A549 (cell line): ENCODE measurements at regions not wholly inside any gene's neighbourhood (a gene's known extent, or its start where the extent isn't known, plus 50 kb on each side); places are given as distances from the start of the nearest gene placed in this dataset.

Experiments
- MAZ ChIP-seq: fragments of 150-350 bp; IDR thresholded peaks from 2 replicates; pipeline ENCODE4 v1.6.1; 2014; ENCODE audit warnings: antibody characterized with exemption, low read depth, low read length, borderline replicate concordance
- TF ChIP-seq, protein P1 (sequence below): fragments of >200 bp; sonication (Bioruptor Twin); formaldehyde crosslinking; IDR thresholded peaks from 3 replicates; pipeline ENCODE4 v1.5.1; 2016

DNA sequence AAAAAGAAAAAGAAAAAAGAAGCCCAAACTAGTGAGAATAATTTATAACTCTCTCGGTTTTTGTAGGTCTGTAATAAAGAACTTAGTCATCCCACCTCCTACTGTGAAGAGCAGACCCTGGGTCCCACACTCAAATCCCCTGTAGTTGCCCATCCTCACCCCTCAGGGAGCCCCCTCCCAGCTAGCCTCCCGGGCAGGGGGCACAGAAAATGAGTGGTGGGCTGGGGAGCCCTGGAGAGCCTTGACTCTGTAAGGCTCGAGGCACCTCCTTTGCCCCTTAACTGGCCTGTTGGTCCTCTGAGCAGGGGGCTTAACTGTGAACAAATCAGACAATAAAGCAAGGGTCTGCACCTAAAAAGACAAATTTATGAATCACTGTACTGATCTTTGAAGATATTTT, 57.5 kb upstream of the PRKACB start:
- TF ChIP-seq, protein P1, sequence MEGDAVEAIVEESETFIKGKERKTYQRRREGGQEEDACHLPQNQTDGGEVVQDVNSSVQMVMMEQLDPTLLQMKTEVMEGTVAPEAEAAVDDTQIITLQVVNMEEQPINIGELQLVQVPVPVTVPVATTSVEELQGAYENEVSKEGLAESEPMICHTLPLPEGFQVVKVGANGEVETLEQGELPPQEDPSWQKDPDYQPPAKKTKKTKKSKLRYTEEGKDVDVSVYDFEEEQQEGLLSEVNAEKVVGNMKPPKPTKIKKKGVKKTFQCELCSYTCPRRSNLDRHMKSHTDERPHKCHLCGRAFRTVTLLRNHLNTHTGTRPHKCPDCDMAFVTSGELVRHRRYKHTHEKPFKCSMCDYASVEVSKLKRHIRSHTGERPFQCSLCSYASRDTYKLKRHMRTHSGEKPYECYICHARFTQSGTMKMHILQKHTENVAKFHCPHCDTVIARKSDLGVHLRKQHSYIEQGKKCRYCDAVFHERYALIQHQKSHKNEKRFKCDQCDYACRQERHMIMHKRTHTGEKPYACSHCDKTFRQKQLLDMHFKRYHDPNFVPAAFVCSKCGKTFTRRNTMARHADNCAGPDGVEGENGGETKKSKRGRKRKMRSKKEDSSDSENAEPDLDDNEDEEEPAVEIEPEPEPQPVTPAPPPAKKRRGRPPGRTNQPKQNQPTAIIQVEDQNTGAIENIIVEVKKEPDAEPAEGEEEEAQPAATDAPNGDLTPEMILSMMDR = no peak
- no peak for TF ChIP-seq MAZ
